MM.1S (cell line): ENCODE measurements at regions not wholly inside any gene's neighbourhood (a gene's known extent, or its start where the extent isn't known, plus 50 kb on each side); places are given as distances from the start of the nearest gene placed in this dataset.

Experiments
- DNase-seq: peaks from one replicate; pipeline ENCODE4 v3.0.0-alpha.2; 2015
- H2AFZ ChIP-seq: fragments of 300-600 bp; sonication (generic); 2 replicates; pipeline ENCODE4 v1.6.0; 2016; ENCODE audit warnings: antibody characterized with exemption, low read length
- H3F3A ChIP-seq: fragments of 300-600 bp; sonication (generic); 2 replicates; pipeline ENCODE4 v1.6.1; 2016; ENCODE audit warnings: mild to moderate bottlenecking, antibody characterized with exemption, low read length, moderate library complexity, mixed read lengths; ENCODE audit not compliant: insufficient read depth
- H3K27ac ChIP-seq: fragments of 300-600 bp; sonication (generic); 2 replicates; pipeline ENCODE4 v1.5.1; 2016; ENCODE audit warnings: mild to moderate bottlenecking, low read length
- H3K27me3 ChIP-seq: fragments of 300-600 bp; sonication (generic); replicated peaks from 2 replicates; pipeline ENCODE4 v1.6.0; 2016; ENCODE audit warnings: low read length; ENCODE audit not compliant: insufficient read depth
- H3K36me3 ChIP-seq: fragments of 300-600 bp; sonication (generic); replicated peaks from 2 replicates; pipeline ENCODE4 v1.6.1; 2016; ENCODE audit warnings: mild to moderate bottlenecking, low read length, mixed read lengths; ENCODE audit not compliant: insufficient read depth
- H3K4me1 ChIP-seq: fragments of 300-600 bp; sonication (generic); 2 replicates; pipeline ENCODE4 v1.6.1; 2016; ENCODE audit warnings: low read length, mixed read lengths
- H3K4me2 ChIP-seq: fragments of 300-600 bp; sonication (generic); 2 replicates; pipeline ENCODE4 v1.6.0; 2016; ENCODE audit warnings: low read depth, low read length
- H3K4me3 ChIP-seq: fragments of 300-600 bp; sonication (generic); 2 replicates; pipeline ENCODE4 v1.5.1; 2016; ENCODE audit warnings: low read length, mixed read lengths
- H3K79me2 ChIP-seq: fragments of 300-600 bp; sonication (generic); 2 replicates; pipeline ENCODE4 v1.6.1; 2016; ENCODE audit warnings: mixed run types, low read length, mixed read lengths
- H3K9ac ChIP-seq: fragments of 300-600 bp; sonication (generic); 2 replicates; pipeline ENCODE4 v1.6.1; 2016; ENCODE audit warnings: low read length, mixed read lengths
- H3K9me2 ChIP-seq: fragments of 300-600 bp; sonication (generic); replicated peaks from 2 replicates; pipeline ENCODE4 v1.6.1; 2016; ENCODE audit warnings: mild to moderate bottlenecking, low read length, mixed read lengths; ENCODE audit not compliant: insufficient read depth
- H3K9me3 ChIP-seq: fragments of 300-600 bp; sonication (generic); replicated peaks from 2 replicates; pipeline ENCODE4 v1.6.1; 2016; ENCODE audit warnings: mild to moderate bottlenecking, low read length, mixed read lengths; ENCODE audit not compliant: insufficient read depth
- H4K20me1 ChIP-seq: fragments of 300-600 bp; sonication (generic); 2 replicates; pipeline ENCODE4 v1.6.1; 2016; ENCODE audit warnings: mild to moderate bottlenecking, low read length, moderate library complexity, mixed read lengths; ENCODE audit not compliant: insufficient read depth
- EZH2 ChIP-seq: fragments of 300-600 bp; sonication (generic); optimal IDR thresholded peaks from 2 replicates; pipeline ENCODE3; 2017; ENCODE audit warnings: low read depth, mild to moderate bottlenecking, antibody characterized with exemption, low read length, mixed read lengths
- EZH2phosphoT487 ChIP-seq: fragments of 300-600 bp; sonication (generic); IDR thresholded peaks from 2 replicates; pipeline ENCODE4 v1.6.1; 2018; ENCODE audit warnings: antibody characterized with exemption, low read length
- TF ChIP-seq, protein P1 (sequence below): fragments of 300-600 bp; sonication (generic); IDR thresholded peaks from 2 replicates; pipeline ENCODE4 v1.5.1; 2016; ENCODE audit warnings: antibody characterized with exemption, low read length, mixed read lengths

DNA sequence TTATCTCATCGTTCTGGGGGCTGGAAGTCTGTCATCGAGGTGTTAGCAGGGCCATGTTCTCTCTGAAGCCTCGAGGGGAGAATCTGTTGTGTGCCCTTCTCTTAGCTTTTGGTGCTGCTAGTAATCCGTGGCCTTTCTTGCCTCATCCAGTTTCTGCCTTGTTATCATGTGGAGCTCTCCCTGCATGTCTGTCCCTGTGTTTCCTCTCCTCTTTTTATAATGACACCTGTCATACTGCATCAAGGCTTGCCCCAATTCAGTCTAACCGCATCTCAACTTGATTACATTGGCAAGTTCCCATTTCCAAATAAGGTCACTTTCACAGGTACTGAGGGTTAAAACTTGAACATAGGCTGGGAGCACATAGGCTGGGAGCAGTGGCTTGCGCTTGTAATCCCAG is 82.6 kb upstream of the CNIH3 start:
- Histone ChIP-seq H3K27ac (no peak overlapping the region), H3K9me3 (no peaks in the 10 kb centered on the region), H3K9me2 (no peaks in the 10 kb centered on the region), H3K4me1 (no peaks in the 10 kb centered on the region), H3K9ac (no peak overlapping the region), H3K4me3 (no peak overlapping the region), H3K79me2 (no peaks in the 10 kb centered on the region), H3F3A (no peaks in the 10 kb centered on the region), H3K4me2 (no peak overlapping the region), H3K27me3 (no peaks in the 10 kb centered on the region), H2AFZ (no peak overlapping the region), H3K36me3 (no peaks in the 10 kb centered on the region), H4K20me1 (no peaks in the 10 kb centered on the region)
- DNase-seq: no peak
- TF ChIP-seq, protein P1, sequence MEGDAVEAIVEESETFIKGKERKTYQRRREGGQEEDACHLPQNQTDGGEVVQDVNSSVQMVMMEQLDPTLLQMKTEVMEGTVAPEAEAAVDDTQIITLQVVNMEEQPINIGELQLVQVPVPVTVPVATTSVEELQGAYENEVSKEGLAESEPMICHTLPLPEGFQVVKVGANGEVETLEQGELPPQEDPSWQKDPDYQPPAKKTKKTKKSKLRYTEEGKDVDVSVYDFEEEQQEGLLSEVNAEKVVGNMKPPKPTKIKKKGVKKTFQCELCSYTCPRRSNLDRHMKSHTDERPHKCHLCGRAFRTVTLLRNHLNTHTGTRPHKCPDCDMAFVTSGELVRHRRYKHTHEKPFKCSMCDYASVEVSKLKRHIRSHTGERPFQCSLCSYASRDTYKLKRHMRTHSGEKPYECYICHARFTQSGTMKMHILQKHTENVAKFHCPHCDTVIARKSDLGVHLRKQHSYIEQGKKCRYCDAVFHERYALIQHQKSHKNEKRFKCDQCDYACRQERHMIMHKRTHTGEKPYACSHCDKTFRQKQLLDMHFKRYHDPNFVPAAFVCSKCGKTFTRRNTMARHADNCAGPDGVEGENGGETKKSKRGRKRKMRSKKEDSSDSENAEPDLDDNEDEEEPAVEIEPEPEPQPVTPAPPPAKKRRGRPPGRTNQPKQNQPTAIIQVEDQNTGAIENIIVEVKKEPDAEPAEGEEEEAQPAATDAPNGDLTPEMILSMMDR: no peak
- no peak for TF ChIP-seq EZH2
- TF ChIP-seq EZH2phosphoT487: no peak

DNA sequence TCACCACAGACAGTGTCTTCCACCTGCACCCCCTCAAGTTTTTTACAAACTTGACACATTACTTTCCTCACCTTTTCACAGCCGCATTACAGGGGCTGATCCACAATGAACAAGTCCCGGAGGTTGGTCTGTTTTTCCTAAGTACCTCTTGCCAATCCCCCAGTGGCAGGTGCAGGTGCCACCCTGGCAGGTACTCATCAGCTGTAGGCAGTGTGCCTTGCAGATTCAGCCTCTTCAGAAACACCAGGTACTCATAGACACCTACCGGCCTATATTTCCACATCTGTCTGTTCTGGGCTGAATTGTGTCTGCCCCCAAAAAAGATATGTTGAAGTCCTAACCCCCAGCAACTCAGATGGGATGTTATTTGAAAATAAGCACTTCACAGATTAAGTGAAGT is 81.4 kb upstream of the CNIH3 start:
- H3K4me2 ChIP-seq: no peak overlapping the region
- no peak overlapping the region for H3K9ac ChIP-seq
- no peak overlapping the region for H2AFZ ChIP-seq
- no peaks in the 10 kb centered on the region for H3F3A ChIP-seq
- H4K20me1 ChIP-seq: no peaks in the 10 kb centered on the region
- TF ChIP-seq, protein P1: no peak
- TF ChIP-seq EZH2phosphoT487 (no peak), EZH2 (no peak)
- H3K9me3 ChIP-seq: no peaks in the 10 kb centered on the region
- H3K4me3 ChIP-seq: no peak overlapping the region
- no peak overlapping the region for H3K27ac ChIP-seq
- no peaks in the 10 kb centered on the region for H3K79me2 ChIP-seq
- DNase-seq: no peak
- no peaks in the 10 kb centered on the region for H3K4me1 ChIP-seq
- H3K27me3 ChIP-seq: no peaks in the 10 kb centered on the region
- no peaks in the 10 kb centered on the region for H3K36me3 ChIP-seq
- H3K9me2 ChIP-seq: no peaks in the 10 kb centered on the region

DNA sequence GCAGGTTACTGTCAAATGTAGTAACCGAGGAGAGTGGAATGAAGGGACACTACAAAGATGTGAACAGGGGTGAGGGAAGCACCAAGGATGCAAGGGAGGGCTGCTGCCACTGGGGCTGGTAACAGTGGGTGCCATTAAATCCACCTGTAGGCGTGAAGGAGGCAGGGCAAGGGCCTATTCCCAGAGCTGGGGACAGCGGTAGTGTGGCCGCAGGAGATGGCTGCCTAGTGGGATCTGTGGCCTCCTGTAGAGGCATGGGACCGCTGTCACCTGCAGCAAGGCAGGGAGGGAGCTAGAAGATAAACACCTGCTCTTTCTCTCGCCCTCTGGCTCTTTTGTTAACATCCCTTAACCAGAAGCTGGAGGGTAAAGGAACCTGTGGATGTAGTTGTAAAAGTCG is 80.5 kb upstream of the CNIH3 start:
- H3F3A ChIP-seq: no peaks in the 10 kb centered on the region
- no peak overlapping the region for H3K27ac ChIP-seq
- no peaks in the 10 kb centered on the region for H4K20me1 ChIP-seq
- no peak for TF ChIP-seq EZH2phosphoT487
- TF ChIP-seq, protein P1: no peak
- H3K79me2 ChIP-seq: no peaks in the 10 kb centered on the region
- H3K4me2 ChIP-seq: no peak overlapping the region
- H3K4me3 ChIP-seq: no peak overlapping the region
- no peaks in the 10 kb centered on the region for H3K36me3 ChIP-seq
- no peaks in the 10 kb centered on the region for H3K4me1 ChIP-seq
- no peak for DNase-seq
- no peak overlapping the region for H2AFZ ChIP-seq
- no peaks in the 10 kb centered on the region for H3K9me2 ChIP-seq
- no peaks in the 10 kb centered on the region for H3K27me3 ChIP-seq
- no peaks in the 10 kb centered on the region for H3K9me3 ChIP-seq
- H3K9ac ChIP-seq: no peak overlapping the region

DNA sequence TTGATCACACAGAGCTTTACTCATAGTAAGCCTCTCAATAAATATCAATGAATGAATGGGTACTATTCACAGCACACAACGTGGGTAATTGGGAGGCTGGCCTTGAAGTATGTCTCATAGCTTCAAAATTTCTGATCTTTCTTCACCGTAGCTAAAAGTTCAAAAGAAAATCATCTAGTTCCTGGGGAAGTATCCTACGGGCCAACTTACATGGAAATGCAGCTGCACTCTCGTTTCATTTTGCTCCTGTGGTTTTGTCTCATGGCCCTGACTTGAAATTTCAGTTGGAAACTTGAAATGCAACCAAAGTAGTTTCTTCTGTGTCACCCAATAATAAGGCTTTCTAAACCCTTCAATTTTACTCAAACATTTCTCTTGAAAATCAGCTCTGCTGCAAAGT is 76.1 kb upstream of the CNIH3 start:
- no peaks in the 10 kb centered on the region for H3K36me3 ChIP-seq
- no peak overlapping the region for H3K4me2 ChIP-seq
- H3K4me1 ChIP-seq: no peaks in the 10 kb centered on the region
- H3K27me3 ChIP-seq: no peaks in the 10 kb centered on the region
- no peaks in the 10 kb centered on the region for H3K9me3 ChIP-seq
- H3K9me2 ChIP-seq: no peaks in the 10 kb centered on the region
- H3K4me3 ChIP-seq: no peak overlapping the region
- no peak overlapping the region for H3K27ac ChIP-seq
- TF ChIP-seq EZH2 (no peak), EZH2phosphoT487 (no peak)
- TF ChIP-seq, protein P1: no peak
- no peaks in the 10 kb centered on the region for H4K20me1 ChIP-seq
- no peak overlapping the region for H3K9ac ChIP-seq
- no peaks in the 10 kb centered on the region for H3F3A ChIP-seq
- no peak overlapping the region for H2AFZ ChIP-seq
- no peaks in the 10 kb centered on the region for H3K79me2 ChIP-seq
- DNase-seq: no peak
